H9 (cell line): ENCODE measurements at regions not wholly inside any gene's neighbourhood (a gene's known extent, or its start where the extent isn't known, plus 50 kb on each side); places are given as distances from the start of the nearest gene placed in this dataset.

ENCODE experiments used
- DNase-seq: peaks from one replicate; pipeline ENCODE4 v3.0.0-alpha.2; 2017
- H2AFZ ChIP-seq: one replicate; pipeline ENCODE4 v1.6.1; 2013; ENCODE audit warnings: mild to moderate bottlenecking, low read length, control low read depth, moderate library complexity
- H2AK5ac ChIP-seq: 2 replicates; pipeline ENCODE4 v1.6.1; 2013; ENCODE audit warnings: low read length, control low read depth, mixed read lengths; ENCODE audit not compliant: insufficient read length
- H2BK120ac ChIP-seq: one replicate; pipeline ENCODE4 v1.6.1; 2013; ENCODE audit warnings: low read depth, mild to moderate bottlenecking, low read length, control low read depth, inconsistent platforms; ENCODE audit not compliant: poor library complexity, severe bottlenecking
- H2BK12ac ChIP-seq: 2 replicates; pipeline ENCODE4 v1.6.1; 2013; ENCODE audit warnings: low read length, control low read depth, mixed read lengths, low read depth; ENCODE audit not compliant: insufficient read length
- H2BK15ac ChIP-seq: 2 replicates; pipeline ENCODE4 v1.6.1; 2013; ENCODE audit warnings: low read depth, low read length, control low read depth
- H2BK20ac ChIP-seq: one replicate; pipeline ENCODE4 v1.6.1; 2013; ENCODE audit warnings: low read depth, mild to moderate bottlenecking, low read length, control low read depth, inconsistent platforms; ENCODE audit not compliant: poor library complexity, severe bottlenecking
- H2BK5ac ChIP-seq: 2 replicates; pipeline ENCODE4 v1.6.1; 2013; ENCODE audit warnings: low read length, control low read depth, mixed read lengths; ENCODE audit not compliant: insufficient read length
- H3K14ac ChIP-seq: 2 replicates; pipeline ENCODE4 v1.6.1; 2013; ENCODE audit warnings: low read length, control low read depth; ENCODE audit not compliant: insufficient read depth
- H3K18ac ChIP-seq: 2 replicates; pipeline ENCODE4 v1.6.1; 2013; ENCODE audit warnings: low read depth, mild to moderate bottlenecking, mixed read lengths, low read length, control low read depth; ENCODE audit not compliant: insufficient read length
- H3K23ac ChIP-seq: 2 replicates; pipeline ENCODE4 v1.6.1; 2013; ENCODE audit warnings: low read length, control low read depth, mixed read lengths, low read depth; ENCODE audit not compliant: insufficient read length
- H3K23me2 ChIP-seq: 2 replicates; pipeline ENCODE4 v1.6.1; 2013; ENCODE audit warnings: low read depth, mild to moderate bottlenecking, mixed read lengths, low read length, control low read depth; ENCODE audit not compliant: insufficient read length, poor library complexity, severe bottlenecking
- H3K27ac ChIP-seq: 2 replicates; pipeline ENCODE4 v1.5.1; 2013; ENCODE audit warnings: low read length, control low read depth, mixed read lengths, low read depth; ENCODE audit not compliant: insufficient read length
- H3K27me3 ChIP-seq: 2 replicates; pipeline ENCODE4 v1.6.1; 2013; ENCODE audit warnings: low read length, control low read depth, inconsistent platforms; ENCODE audit not compliant: insufficient read depth
- H3K4ac ChIP-seq: 2 replicates; pipeline ENCODE4 v1.6.1; 2013; ENCODE audit warnings: low read depth, mild to moderate bottlenecking, control low read depth, inconsistent platforms, low read length, moderate library complexity
- H3K4me1 ChIP-seq: 2 replicates; pipeline ENCODE4 v1.6.1; 2013; ENCODE audit warnings: low read length, control low read depth, inconsistent platforms; ENCODE audit not compliant: insufficient read depth
- H3K4me2 ChIP-seq: 2 replicates; pipeline ENCODE4 v1.6.1; 2013; ENCODE audit warnings: low read length, control low read depth, mixed read lengths; ENCODE audit not compliant: insufficient read length, insufficient read depth
- H3K56ac ChIP-seq: 2 replicates; pipeline ENCODE4 v1.6.1; 2013; ENCODE audit warnings: low read depth, mild to moderate bottlenecking, mixed read lengths, low read length, control low read depth; ENCODE audit not compliant: insufficient read length
- H3K79me1 ChIP-seq: 2 replicates; pipeline ENCODE4 v1.6.1; 2013; ENCODE audit warnings: low read depth, mild to moderate bottlenecking, moderate library complexity, low read length, control low read depth, inconsistent platforms; ENCODE audit not compliant: insufficient read depth, poor library complexity, severe bottlenecking
- H3K79me2 ChIP-seq: 2 replicates; pipeline ENCODE4 v1.6.1; 2013; ENCODE audit warnings: low read length, control low read depth, inconsistent platforms; ENCODE audit not compliant: insufficient read depth
- H3K9ac ChIP-seq: 2 replicates; pipeline ENCODE4 v1.6.1; 2013; ENCODE audit warnings: low read length, control low read depth, mixed read lengths; ENCODE audit not compliant: insufficient read length; ENCODE audit errors: extremely low read depth
- H3K9me3 ChIP-seq: one replicate; pipeline ENCODE4 v1.6.1; 2013; ENCODE audit warnings: low read depth, low read length, inconsistent platforms; ENCODE audit not compliant: control insufficient read depth
- H3T11ph ChIP-seq: one replicate; pipeline ENCODE4 v1.6.1; 2013; ENCODE audit warnings: mild to moderate bottlenecking, low read length, control low read depth, inconsistent platforms
- H4K20me1 ChIP-seq: one replicate; pipeline ENCODE4 v1.6.1; 2013; ENCODE audit not compliant: control insufficient read depth, insufficient read length, insufficient read depth
- H4K5ac ChIP-seq: 2 replicates; pipeline ENCODE4 v1.6.1; 2013; ENCODE audit warnings: low read depth, mild to moderate bottlenecking, mixed read lengths, low read length, control low read depth; ENCODE audit not compliant: insufficient read length
- H4K8ac ChIP-seq: replicated peaks from 2 replicates; pipeline ENCODE4 v1.6.1; 2013; ENCODE audit warnings: low read length, control low read depth, mixed read lengths, low read depth; ENCODE audit not compliant: insufficient read length
- H4K91ac ChIP-seq: 2 replicates; pipeline ENCODE4 v1.6.1; 2013; ENCODE audit warnings: low read depth, mild to moderate bottlenecking, moderate library complexity, mixed read lengths, low read length, control low read depth; ENCODE audit not compliant: insufficient read length
- H3K27ac Mint-ChIP-seq, 3 experiments: 2 replicates in 2 of 3; 3 replicates in 1 of 3; pipeline ENCODE4 v1.8.0; 2020 to 2021; ENCODE audit warnings: mixed read lengths in 3 of 3, mild to moderate bottlenecking in 1 of 3, moderate library complexity in 1 of 3
- H3K27me3 Mint-ChIP-seq: 2 replicates; pipeline ENCODE4 v1.8.0; 2021; ENCODE audit warnings: low read depth, mild to moderate bottlenecking, moderate library complexity, mixed read lengths
- H3K36me3 Mint-ChIP-seq, 3 experiments: 2 replicates in 2 of 3; 3 replicates in 1 of 3; pipeline ENCODE4 v1.8.0; 2020 to 2021; ENCODE audit warnings: low read depth in 3 of 3, mixed read lengths in 3 of 3; ENCODE audit not compliant: insufficient read depth in 1 of 3
- H3K4me1 Mint-ChIP-seq, 2 experiments: 2 replicates each; pipeline ENCODE4 v1.8.0; 2020; ENCODE audit warnings: mixed read lengths in 2 of 2
- H3K4me3 Mint-ChIP-seq, 2 experiments: 2 replicates in 1 of 2; 3 replicates in 1 of 2; pipeline ENCODE4 v1.8.0; 2020 to 2021; ENCODE audit warnings: mild to moderate bottlenecking in 2 of 2, mixed read lengths in 2 of 2, moderate library complexity in 1 of 2
- H3K9me3 Mint-ChIP-seq, 2 experiments: 2 replicates in 1 of 2; 3 replicates in 1 of 2; pipeline ENCODE4 v1.8.0; 2020; ENCODE audit warnings: mild to moderate bottlenecking in 2 of 2, mixed read lengths in 2 of 2, moderate library complexity in 1 of 2
- WGBS: extraction: QIAGEN DNeasy Blood & Tissue Kit; methylation state at CpG from one replicate; pipeline ENCODE4 v1.1.7; 2013; ENCODE audit warnings: missing lambda C conversion rate, low lambda C conversion rate, mixed read lengths; ENCODE audit not compliant: insufficient read length; ENCODE audit errors: extremely low coverage; 5-methylcytosine and 5-hydroxymethylcytosine counted together
- TF ChIP-seq, protein P1 (sequence below): fragments of 200-600 bp; sonication (generic); conservative IDR thresholded peaks from 3 replicates; pipeline ENCODE4 v1.8.0; 2021; ENCODE audit warnings: antibody characterized with exemption, mild to moderate bottlenecking

DNA sequence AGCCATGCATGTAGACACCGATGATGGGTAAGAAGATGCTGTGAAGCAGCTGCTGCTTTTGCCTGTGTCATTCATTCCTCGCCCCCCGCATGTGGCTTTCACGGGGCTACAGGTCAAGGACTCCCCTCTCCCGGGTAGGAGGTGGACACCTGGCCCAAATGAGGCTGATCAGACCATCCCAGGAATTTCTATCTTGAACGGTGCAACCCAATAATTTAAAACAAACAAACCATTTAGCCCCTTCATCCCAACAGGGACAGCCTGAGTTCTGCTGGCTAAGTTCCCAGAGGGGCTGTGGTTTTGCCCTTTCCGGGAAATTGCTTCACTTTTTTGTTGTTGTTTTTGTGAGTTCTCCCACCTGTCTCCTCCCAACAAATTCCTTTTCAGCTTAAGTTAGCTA is 137.7 kb upstream of the CDH5 start:
- H3K79me1 ChIP-seq = no peaks in the 10 kb centered on the region
- H3K27ac ChIP-seq = no peak overlapping the region
- no peak overlapping the region for H2BK120ac ChIP-seq
- H3K36me3 Mint-ChIP-seq = no peaks in the 10 kb centered on the region
- no peak overlapping the region for H4K8ac ChIP-seq
- no peak overlapping the region for H3K56ac ChIP-seq
- H2BK5ac ChIP-seq = no peak overlapping the region
- H3K4me1 ChIP-seq = no peaks in the 10 kb centered on the region
- no peak overlapping the region for H4K5ac ChIP-seq
- no peak overlapping the region for H2BK20ac ChIP-seq
- H4K91ac ChIP-seq = no peak overlapping the region
- no peaks in the 10 kb centered on the region for H3K27me3 ChIP-seq
- H3K4ac ChIP-seq = no peak overlapping the region
- no peak overlapping the region for H3K23ac ChIP-seq
- no peaks in the 10 kb centered on the region for H3K23me2 ChIP-seq
- H3K4me3 Mint-ChIP-seq = no peak overlapping the region
- H2BK12ac ChIP-seq = no peak overlapping the region
- H3K9ac ChIP-seq = no peak overlapping the region
- no peak for DNase-seq
- H4K20me1 ChIP-seq = no peaks in the 10 kb centered on the region
- no peak overlapping the region for H3K4me2 ChIP-seq
- no peak overlapping the region for H2BK15ac ChIP-seq
- H3K4me1 Mint-ChIP-seq = peaks cover 3 to 5% of the 10 kb centered on the region in 2 experiments; a peak in 3 of 4 replicates
- H3T11ph ChIP-seq = no peak overlapping the region
- WGBS = no CpG with 5 or more reads among the region's 7 CpGs
- no peak overlapping the region for H3K18ac ChIP-seq
- no peak overlapping the region for H3K14ac ChIP-seq
- no peak overlapping the region for H2AFZ ChIP-seq
- no peak overlapping the region for H2AK5ac ChIP-seq
- peaks cover 6% of the 10 kb centered on the region; the same call in 1 of the 2 replicates for H3K27me3 Mint-ChIP-seq
- no peaks in the 10 kb centered on the region for H3K9me3 ChIP-seq
- H3K9me3 Mint-ChIP-seq = no peaks in the 10 kb centered on the region
- TF ChIP-seq, protein P1, sequence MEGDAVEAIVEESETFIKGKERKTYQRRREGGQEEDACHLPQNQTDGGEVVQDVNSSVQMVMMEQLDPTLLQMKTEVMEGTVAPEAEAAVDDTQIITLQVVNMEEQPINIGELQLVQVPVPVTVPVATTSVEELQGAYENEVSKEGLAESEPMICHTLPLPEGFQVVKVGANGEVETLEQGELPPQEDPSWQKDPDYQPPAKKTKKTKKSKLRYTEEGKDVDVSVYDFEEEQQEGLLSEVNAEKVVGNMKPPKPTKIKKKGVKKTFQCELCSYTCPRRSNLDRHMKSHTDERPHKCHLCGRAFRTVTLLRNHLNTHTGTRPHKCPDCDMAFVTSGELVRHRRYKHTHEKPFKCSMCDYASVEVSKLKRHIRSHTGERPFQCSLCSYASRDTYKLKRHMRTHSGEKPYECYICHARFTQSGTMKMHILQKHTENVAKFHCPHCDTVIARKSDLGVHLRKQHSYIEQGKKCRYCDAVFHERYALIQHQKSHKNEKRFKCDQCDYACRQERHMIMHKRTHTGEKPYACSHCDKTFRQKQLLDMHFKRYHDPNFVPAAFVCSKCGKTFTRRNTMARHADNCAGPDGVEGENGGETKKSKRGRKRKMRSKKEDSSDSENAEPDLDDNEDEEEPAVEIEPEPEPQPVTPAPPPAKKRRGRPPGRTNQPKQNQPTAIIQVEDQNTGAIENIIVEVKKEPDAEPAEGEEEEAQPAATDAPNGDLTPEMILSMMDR = no peak
- H3K27ac Mint-ChIP-seq = no peak overlapping the region
- no peaks in the 10 kb centered on the region for H3K79me2 ChIP-seq
